Activated CD4-positive, CD25-positive, alpha-beta regulatory T cell treated with anti-CD3 and anti-CD28 coated beads, Interleukin-2, amount 50 U/mL, for 16 hours (primary cell): ENCODE measurements at regions not wholly inside any gene's neighbourhood (a gene's known extent, or its start where the extent isn't known, plus 50 kb on each side); places are given as distances from the start of the nearest gene placed in this dataset.

Experiments used
- DNase-seq: peaks from one replicate; pipeline ENCODE4 v3.0.0-alpha.2; 2020; ENCODE audit warnings: low read depth, low spot score

GRCh38 chr2:7467782-7468447 is 550.7 kb downstream of the RNF144A start:
- DNase-seq: no peak

- no peak for DNase-seq
These were observed 551.2 kb downstream of the RNF144A start for GRCh38 chr2:7468448-7468828.

GRCh38 chr2:7468955-7469354 is 551.7 kb downstream of the RNF144A start:
- no peak for DNase-seq

GRCh38 chr2:7471185-7471584 is 554.0 kb downstream of the RNF144A start:
- DNase-seq: no peak

- DNase-seq: no peak
These were observed 555.3 kb downstream of the RNF144A start for GRCh38 chr2:7472465-7472864.

- no peak for DNase-seq
These were observed 556.0 kb downstream of the RNF144A start for GRCh38 chr2:7473135-7473771.

- DNase-seq: no peak
These were observed 559.2 kb downstream of the RNF144A start for GRCh38 chr2:7476371-7476770.

- DNase-seq: no peak
These were observed 562.4 kb downstream of the RNF144A start for GRCh38 chr2:7479603-7480002.

- DNase-seq: no peak
These were observed 563.2 kb downstream of the RNF144A start for GRCh38 chr2:7480431-7480830.

- no peak for DNase-seq
These were observed 573.5 kb downstream of the RNF144A start for GRCh38 chr2:7490672-7491071.

GRCh38 chr2:7492719-7493118 is 575.5 kb downstream of the RNF144A start:
- DNase-seq: no peak

GRCh38 chr2:7497178-7497577 is 580.0 kb downstream of the RNF144A start:
- DNase-seq: no peak

- no peak for DNase-seq
These were observed 581.8 kb downstream of the RNF144A start for GRCh38 chr2:7499018-7499417.

GRCh38 chr2:7502336-7502735 is 585.1 kb downstream of the RNF144A start:
- no peak for DNase-seq

- no peak for DNase-seq
These were observed 591.2 kb downstream of the RNF144A start for GRCh38 chr2:7508296-7508943.

- DNase-seq: no peak
These were observed 593.1 kb downstream of the RNF144A start for GRCh38 chr2:7510353-7510752.

GRCh38 chr2:7513834-7514233 is 596.6 kb downstream of the RNF144A start:
- DNase-seq: no peak

- DNase-seq: no peak
These were observed 598.1 kb downstream of the RNF144A start for GRCh38 chr2:7515327-7515726.

- DNase-seq: no peak
These were observed 599.4 kb downstream of the RNF144A start for GRCh38 chr2:7516484-7517063.

GRCh38 chr2:7517088-7517487 is 599.9 kb downstream of the RNF144A start:
- DNase-seq: no peak

- no peak for DNase-seq
These were observed 600.6 kb downstream of the RNF144A start for GRCh38 chr2:7517851-7518250.

GRCh38 chr2:7523481-7524120 is 606.4 kb downstream of the RNF144A start:
- no peak for DNase-seq
